GM10248 (cell line): ENCODE measurements at regions not wholly inside any gene's neighbourhood (a gene's known extent, or its start where the extent isn't known, plus 50 kb on each side); places are given as distances from the start of the nearest gene placed in this dataset.

ENCODE experiments used
- CTCF ChIA-PET: fragments of 300-600 bp; sonication (Branson Sonifier 250); formaldehyde crosslinking; extraction: SDS; loops from one replicate; lab custom pipeline; 2021; ENCODE audit warnings: antibody characterized with exemption; lab: Yijun Ruan, JAX
- POLR2A ChIA-PET: fragments of 350-650 bp; sonication (Branson Sonifier 250); formaldehyde crosslinking; extraction: SDS; loops from one replicate; lab custom pipeline; 2020; ENCODE audit warnings: antibody characterized with exemption; lab: Yijun Ruan, JAX
- DNase-seq: peaks from one replicate; pipeline ENCODE4 v3.0.0; 2012; ENCODE audit errors: extremely low spot score
- TF ChIP-seq, protein P1 (sequence below): IDR thresholded peaks from 2 replicates; pipeline ENCODE4 v1.5.1; 2012; ENCODE audit warnings: mild to moderate bottlenecking, low read depth; ENCODE audit errors: extremely low read depth, missing control alignments, control extremely low read depth

DNA sequence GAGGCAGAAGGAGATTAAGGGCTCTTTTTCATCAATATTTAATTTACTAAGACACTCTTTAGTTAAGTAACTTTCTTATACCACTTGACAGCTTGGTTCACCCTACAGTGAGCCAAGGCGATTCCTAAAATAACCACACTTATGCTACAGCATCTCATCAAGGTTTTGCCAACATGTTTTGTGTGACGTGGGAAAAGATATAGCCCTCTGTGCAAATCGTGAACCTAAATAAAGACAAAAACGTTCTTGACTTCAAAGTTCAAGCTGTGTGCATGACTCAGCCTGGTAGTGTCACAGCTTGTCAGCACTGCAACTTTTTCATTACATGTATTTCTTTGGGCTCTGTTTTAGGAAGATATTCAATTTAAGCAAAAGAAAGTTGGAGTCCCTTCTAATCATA lies 297.0 kb upstream of the EPHA3 start:
- DNase-seq: no peak
- POLR2A ChIA-PET: no interaction called here
- CTCF ChIA-PET: no interaction called here
- TF ChIP-seq, protein P1, sequence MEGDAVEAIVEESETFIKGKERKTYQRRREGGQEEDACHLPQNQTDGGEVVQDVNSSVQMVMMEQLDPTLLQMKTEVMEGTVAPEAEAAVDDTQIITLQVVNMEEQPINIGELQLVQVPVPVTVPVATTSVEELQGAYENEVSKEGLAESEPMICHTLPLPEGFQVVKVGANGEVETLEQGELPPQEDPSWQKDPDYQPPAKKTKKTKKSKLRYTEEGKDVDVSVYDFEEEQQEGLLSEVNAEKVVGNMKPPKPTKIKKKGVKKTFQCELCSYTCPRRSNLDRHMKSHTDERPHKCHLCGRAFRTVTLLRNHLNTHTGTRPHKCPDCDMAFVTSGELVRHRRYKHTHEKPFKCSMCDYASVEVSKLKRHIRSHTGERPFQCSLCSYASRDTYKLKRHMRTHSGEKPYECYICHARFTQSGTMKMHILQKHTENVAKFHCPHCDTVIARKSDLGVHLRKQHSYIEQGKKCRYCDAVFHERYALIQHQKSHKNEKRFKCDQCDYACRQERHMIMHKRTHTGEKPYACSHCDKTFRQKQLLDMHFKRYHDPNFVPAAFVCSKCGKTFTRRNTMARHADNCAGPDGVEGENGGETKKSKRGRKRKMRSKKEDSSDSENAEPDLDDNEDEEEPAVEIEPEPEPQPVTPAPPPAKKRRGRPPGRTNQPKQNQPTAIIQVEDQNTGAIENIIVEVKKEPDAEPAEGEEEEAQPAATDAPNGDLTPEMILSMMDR: no peak

DNA sequence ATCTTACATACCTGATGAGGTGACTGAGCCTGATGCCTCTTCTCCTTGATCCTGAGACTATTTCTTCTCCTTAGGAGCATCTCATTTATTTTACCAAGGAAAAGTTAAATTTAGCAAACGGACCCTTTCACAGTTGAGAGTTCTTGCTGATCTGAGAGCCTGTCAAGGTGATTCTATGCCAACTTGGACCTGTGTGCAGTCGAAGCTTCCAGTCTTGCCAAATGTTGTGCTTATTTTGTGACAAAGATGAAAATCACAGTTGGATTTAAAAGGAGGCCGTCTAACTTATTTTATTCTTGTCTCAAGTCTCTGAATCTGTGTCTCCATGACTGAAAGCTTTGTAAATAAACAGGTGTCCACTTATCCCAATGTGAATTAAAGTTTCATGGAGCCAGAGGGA lies 296.3 kb upstream of the EPHA3 start:
- CTCF ChIA-PET: no interaction called here
- TF ChIP-seq, protein P1: no peak

DNA sequence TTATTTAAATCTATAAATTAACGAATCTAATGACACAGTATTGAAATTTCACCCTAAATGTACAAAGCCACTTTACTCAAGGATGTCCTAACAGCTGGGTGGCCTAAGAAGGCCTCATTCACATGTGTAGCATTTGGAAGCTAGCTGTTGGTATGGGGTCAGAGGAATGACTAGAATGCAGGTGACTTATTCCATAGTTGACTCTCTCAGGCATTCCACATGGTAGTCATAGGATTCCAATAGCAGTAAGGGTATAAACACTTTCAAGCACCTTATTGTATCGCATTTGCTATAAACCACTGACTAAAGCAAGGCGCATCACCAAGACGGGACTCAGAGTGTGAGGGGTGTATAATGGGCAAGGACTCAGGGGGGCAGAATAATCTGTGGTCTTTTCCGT lies 294.8 kb upstream of the EPHA3 start:
- TF ChIP-seq, protein P1: no peak
- ChIA-PET POLR2A (no interaction called here), CTCF (no interaction called here)

More for the DNA sequence above, 296.3 kb upstream of the EPHA3 start:
- no peak for DNase-seq
- POLR2A ChIA-PET: no interaction called here

DNA sequence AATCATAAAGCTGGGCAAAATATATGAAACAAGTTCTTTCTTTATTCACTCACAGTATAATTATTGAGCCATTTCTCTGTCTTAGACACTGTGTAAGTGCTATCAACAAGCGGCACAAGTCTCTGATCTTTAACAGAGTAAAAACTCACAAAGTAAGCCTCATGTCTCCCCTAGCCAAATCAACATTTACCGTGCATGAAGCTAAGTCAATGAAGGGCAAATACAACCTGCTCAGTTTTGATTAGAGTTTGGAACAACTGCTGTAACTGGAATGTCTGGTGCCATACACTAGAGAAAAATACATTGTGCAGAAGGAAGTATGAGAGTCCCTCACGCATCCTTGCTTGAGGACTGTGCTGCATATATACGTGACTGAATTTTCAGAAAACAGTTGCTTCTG lies 291.0 kb upstream of the EPHA3 start:
- TF ChIP-seq, protein P1: no peak
- ChIA-PET POLR2A (no interaction called here), CTCF (no interaction called here)
- no peak for DNase-seq

More for the DNA sequence above, 294.8 kb upstream of the EPHA3 start:
- DNase-seq: no peak

DNA sequence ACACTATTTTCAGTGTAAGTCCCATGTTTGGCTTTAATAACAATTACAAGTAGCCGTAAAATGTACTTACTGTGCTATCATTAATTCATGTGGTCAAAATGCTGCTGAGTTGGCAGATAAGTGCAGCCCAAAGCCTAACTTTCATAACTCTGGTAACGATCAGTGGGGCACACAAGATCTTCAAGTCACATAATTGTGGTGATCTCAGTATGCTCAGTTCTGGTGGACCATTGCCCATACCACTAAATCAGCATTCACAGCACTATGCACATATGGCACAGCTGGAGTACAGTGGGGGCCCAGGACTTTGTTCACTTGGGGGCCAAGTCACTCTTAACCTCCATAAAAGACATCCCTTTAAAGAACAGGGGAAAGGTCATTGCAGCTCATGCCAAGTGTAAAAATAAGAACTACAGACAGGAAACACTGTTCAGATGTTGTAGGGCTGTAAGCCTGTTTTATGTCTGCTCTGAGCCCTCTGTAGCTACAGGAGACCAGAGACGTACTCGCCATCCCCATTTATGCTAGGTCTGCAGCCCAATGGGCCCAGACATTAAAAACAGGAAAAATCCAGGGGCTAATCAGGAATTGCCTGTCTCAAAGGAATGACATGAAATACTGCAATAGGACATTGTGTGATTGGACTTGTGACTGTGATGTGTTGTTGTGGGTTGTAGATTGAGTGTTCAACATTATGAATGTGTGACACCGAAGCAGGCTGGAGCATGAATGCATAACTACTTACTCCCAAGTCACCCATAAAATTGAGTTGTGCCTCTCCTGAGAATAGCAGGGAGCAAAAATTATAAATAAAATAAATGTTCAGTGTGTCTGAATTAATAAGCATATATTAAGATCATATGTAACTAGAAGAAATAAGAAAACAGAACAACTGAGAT lies 282.5 kb upstream of the EPHA3 start:
- ChIA-PET CTCF (no interaction called here), POLR2A (no interaction called here)
- DNase-seq: no peak
- TF ChIP-seq, protein P1: no peak

DNA sequence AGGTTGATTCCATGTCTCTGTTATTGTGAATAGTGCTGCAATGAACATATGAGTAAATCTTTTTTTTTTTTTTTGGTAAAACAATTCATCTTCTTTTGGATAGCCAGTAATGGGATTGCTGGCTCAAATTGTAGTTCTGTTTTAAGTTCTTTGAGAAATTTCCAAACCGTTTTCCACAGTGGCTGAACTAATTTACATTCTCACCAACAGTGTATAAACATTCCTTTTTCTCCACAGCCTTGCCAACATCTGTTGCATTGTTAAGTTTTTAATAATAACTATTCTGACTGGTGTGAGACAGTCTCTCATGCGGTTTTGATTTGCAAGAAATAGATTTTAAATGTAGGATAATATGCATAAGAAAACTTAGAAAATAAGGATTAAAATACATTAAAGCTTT lies 279.0 kb upstream of the EPHA3 start:
- TF ChIP-seq, protein P1: no peak
- ChIA-PET CTCF (no interaction called here), POLR2A (no interaction called here)
- DNase-seq: no peak

DNA sequence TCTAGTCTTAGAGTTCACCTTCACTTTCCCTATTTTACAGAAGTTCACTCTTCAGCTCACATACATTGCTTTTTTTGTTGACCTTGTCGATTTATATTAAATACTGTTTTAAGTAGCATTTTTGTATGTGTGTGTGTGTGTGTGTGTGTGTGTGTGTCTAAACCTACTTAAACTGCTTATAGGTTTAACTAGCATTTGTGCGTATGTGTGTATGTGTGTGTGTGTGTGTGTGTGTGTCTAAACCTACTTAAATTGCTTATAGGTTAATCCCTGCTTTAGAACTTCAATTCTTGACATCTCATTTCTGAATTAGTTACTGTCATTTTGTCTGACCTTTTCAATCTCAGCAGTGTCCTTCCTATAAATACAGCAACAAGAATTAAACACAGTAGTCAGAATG lies 254.8 kb upstream of the EPHA3 start:
- POLR2A ChIA-PET: no interaction called here
- CTCF ChIA-PET: no interaction called here
- TF ChIP-seq, protein P1: no peak
- DNase-seq: no peak
